Myocyte (in vitro differentiated cells): ENCODE measurements at regions not wholly inside any gene's neighbourhood (a gene's known extent, or its start where the extent isn't known, plus 50 kb on each side); places are given as distances from the start of the nearest gene placed in this dataset.

ENCODE experiments used
- DNase-seq: peaks from one replicate; pipeline ENCODE4 v3.0.0-alpha.2; 2012; ENCODE audit warnings: low read depth

DNA sequence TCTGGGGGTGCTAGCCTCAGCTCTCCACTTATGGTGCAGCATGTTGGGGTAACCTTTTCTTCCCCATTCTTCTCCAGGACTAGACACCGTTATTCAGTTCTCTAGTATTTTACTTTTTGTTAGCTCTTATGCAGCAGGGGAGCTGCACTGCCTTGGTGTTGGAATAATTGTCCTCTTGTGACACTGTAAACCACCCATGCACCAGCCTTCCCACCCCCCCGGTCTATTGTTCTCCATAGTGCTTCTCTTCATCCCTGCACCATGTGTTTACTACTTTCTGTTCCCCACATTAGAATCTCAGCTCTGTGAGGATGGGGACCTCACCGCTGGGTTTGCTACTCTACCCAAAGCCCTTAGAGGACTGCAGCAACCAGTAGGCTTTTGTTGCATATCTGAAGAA lies 230.7 kb downstream of the RPS24 start:
- no peak for DNase-seq

DNA sequence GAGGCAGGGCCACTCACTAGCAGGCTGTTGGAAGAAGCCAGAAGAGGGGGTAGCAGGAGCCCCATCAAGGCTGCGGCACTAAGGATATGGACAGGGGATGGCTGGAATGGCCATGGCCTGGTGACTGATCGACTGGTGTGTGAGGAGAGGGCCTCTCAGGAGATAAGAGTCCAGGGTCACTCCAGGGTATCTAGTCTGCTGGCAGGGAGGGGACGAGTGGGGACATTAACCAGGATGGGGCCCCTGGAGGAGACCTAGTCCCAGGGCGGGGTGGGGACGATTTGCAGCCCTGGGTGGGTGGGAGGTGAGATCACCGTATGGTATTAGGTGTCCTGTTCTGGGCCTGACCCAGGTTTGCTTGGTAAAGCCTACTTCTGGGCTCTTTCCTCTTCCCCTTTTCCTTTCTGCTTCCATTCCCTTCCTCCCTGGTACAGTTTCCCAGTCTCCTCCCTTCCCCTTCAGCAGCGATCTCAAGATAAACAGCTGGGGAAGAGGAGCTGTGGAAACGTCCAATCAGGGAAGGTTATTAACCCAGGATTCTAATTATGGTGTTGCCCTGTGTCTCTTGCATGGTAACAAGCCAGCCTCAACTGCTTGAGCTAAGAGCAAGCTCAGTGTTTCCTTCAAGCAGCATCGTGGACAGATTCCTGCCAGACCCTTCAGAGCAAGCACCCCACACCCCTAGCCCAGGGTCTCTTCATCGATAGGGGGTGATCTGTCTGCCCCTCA lies 233.2 kb downstream of the RPS24 start:
- DNase-seq, result peak; percentile 86

DNA sequence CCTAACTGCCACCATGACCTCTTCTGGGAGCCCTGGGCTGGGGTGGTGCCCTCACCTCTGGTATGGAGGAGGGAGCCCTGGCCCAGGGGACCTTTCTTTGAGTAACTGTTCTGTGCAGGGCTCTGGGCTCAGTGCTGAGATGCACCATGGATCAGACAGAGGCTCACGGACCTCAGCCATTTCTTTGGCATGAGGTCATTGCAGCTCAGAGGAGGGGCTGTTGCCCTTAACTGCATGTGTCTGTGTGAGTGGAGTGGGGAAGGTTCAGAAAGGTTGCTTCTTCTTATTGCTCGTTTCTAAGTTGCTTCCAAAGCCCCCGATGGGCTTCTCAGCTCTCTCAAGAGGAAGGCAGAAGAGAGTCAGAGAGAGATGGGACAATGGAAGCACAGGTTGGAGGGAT lies 233.9 kb downstream of the RPS24 start:
- peak; percentile 57 for DNase-seq

DNA sequence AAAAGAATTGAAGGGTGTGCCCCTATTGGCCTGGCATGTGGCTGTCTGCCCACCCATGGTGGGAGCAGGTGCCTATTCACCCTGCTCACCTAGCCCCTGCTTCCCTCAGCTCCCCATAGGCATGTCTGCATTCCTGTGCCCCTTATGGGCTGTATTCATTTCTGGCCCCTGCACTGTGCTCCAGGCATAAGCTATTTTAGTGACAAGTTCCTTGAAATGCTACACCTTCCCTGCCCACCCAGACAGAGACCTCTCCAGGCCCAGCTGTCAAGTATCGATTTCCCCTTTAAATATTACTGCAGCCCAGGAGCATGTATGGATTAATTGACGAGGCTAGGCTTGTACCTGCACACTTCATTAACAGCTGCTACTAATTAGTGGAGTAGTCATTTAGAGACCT lies 235.4 kb downstream of the RPS24 start:
- DNase-seq, result no peak

DNA sequence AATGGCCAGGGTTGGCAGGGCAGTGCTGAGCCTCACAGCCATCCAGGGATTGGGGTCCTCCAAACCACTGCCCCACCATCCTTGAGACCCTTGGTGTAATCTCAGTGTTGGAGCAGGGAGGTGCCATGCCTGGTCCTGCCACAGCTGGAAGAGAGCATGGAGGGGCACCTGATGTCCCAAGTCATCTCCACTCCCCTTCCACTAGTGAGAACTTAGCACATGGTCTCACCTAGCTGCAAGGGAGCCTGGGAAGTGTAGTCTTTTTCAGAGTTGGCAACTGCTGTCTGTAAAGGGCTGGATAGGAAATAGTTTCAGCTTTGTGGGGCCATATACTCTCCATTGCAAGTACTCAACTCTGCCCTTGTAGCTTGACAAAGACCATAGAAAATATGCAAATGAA lies 238.7 kb downstream of the RPS24 start:
- DNase-seq, result no peak

DNA sequence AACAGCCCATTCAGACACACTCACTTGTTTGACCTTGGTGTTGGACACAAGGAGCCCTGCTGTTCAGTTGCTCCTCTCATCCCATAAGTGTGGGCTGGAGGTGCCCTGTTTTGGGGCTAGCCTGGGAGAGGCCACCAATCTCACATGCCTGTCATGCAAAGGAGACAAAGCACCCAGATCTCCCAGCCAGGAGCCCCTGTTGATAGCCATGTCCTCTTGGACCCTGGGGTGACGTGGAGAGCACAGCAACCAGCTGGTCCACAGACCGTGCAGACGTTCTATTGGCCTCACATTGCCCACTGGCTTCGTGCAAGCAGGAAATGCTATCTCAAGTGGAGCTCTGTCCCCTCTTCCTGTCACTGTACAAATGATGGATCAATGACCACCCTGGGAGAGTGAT lies 240.8 kb downstream of the RPS24 start:
- DNase-seq, result no peak

DNA sequence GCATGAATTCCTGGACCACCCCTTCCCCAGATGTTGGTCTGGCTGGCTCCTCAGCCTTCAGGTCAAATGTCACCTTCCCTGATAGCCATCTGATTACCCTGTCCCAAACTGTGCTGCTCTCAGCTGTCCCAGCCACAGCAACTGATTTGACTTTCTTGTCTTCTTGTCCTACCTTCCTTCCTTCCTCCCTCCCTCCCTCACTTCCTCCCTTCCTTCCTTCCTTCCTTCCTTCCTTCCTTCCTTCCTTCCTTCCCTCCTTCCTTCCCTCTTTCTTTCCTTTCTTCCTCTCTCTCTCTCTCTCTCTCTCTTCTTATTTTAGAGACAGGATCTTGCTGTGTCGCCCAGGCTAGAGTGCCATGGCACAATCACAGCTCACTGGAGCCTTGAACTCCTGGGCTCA lies 242.5 kb downstream of the RPS24 start:
- DNase-seq, result no peak

DNA sequence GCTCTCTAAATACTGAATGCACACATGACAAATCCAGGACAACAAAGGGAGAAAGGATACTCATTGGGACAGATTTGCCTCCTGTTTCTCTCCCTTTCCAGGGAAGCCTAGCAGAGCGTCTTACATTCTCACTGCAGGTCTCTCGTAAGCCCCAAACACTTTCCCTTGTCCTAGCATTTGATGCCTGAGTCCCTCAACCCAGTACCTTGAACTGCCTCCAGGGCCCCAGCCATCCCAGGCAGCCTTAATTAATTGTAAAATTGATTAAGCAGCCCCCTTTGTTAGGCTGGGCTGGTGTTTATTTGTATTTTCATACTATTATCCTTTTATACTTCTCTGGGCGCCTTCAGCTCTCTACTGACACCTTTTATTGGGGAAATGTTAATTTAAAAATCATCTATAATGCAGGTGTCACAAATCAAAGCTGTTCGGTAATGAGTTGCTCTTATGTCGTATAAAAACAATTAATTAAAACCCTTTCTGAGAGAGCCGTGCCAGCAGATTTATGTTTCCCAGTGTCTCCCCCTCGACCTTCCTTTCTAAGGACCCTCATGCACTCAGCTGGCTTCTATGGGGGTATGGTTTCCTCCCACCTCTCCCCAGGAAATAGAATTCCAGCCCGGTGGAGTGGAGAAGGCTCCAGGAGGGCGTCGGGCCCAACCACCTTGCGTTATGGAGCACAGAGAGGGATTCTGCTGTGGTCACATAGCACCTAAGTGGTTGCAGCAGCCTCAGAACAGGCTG lies 243.8 kb downstream of the RPS24 start:
- DNase-seq, result no peak

DNA sequence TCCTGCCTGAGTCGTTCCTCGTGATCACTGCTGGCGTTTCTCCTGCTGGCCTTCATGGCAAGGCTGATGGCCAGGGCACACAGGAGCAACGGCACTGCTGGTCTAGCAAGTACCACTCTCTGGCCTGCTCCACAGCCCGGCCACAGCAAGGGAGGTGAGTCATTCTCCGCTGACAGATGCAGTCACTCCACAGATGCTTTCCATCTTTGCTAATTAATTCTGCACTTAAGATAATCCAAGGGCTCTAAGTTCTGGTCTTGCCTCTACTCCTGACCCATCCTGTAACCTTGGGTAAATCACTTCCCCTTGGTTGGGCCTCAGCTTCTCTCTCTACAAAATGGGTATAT lies 244.4 kb downstream of the RPS24 start:
- DNase-seq, result peak; percentile 80

DNA sequence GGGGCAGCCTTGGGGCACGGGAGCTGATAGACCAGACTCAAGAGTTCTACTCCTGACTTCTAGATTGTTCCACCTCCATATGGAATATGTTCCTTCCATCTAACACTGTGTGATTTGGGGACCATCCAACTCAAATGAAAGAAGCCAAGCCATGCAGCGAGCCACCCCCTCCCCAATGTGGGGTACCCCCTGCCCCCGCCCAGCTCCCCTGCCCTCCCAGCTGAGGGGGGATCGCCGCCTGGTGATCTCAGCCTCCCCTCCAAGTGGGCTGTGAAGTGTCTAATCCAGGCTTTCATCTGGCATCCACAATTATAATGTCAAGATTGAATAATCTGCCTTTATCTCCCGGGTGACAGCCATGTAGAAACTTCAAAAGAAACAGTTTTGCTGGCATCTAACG lies 246.1 kb downstream of the RPS24 start:
- DNase-seq, result no peak

DNA sequence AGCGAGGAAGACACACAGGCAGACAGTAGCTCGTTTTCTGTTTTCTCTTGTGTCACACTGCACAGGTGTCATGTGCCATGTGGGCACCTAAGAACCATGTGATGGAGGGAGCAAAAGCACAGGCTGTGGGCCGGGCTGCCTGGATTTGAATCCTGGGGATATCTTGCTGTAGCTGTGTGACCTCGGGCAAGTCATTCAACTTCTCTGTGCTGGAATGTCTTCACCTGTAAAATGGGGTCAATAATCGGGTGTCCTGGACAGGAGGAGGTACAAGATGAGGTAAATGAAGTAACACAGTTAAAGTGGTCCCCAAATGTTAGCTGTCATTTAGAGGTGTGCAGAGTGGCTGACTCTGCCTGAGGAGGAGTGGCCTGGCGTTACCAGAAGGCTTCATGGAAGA lies 246.9 kb downstream of the RPS24 start:
- no peak for DNase-seq

DNA sequence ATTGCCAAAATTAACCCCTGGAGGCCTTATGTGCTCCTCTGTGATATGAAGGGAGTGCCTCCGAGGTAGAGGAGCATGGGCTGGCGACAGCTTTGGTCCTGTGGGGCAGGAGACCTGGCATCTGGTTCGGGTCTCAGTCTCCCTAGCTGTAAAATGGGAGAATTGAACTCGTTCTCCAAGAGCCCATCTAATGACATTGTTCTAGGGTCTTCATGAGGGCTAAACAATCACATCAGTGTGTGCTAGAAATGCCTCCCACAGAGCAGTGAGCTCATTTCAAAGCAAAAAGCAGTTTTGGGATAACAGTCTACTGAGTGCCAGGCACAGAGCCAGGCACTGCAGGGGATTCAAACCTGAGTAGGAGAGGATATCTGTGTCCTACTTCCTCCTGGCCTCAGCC lies 248.0 kb downstream of the RPS24 start:
- no peak for DNase-seq

DNA sequence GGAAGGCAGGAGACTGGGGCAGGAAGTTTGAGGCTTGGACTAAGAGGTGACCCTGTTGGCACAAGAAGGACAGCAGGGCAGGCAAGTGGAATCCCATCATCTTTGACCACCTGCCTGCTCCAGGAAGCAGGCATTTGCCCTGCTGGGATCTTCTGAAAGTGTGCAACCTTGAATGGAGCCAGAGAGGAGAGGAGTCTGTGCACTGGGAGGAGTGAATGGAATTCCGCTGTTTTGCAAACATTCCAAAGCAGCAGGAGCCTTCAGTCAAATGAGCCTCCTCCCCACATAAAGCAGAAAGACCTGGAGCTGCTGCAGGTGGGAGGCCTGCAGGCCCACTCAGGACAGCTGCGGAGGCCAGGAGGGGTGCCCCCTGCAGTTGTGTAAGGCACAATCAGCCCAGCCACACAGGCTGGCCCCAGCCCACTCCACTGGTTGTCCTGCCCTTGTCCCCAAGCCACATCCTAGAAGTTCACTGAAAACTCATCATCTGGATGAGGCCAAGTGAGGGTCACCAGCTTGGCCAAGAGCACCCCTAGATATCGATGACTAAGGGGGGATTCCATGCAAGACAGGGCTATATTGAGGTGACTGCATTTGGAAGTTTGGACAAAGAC lies 249.5 kb downstream of the RPS24 start:
- no peak for DNase-seq

DNA sequence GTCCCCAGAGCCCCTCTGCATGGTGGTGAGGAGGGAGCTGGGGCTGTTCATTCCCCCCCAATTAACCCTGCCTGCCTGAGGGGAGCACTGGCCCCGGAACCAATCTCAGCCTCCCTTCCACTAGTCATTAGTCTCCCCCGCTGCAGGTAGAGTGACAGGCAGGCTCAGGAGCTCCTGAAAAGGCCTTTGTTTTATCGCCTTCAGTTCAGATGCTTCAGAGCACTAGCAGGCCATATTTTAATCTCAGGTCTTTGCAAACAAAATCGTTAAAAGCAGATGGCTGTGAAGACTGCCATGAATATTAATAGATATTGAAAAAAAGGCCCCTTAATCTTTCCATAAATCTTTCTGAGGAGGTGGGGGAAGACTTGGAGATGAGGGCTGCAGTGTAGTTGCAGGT lies 250.7 kb downstream of the RPS24 start:
- DNase-seq, result no peak

DNA sequence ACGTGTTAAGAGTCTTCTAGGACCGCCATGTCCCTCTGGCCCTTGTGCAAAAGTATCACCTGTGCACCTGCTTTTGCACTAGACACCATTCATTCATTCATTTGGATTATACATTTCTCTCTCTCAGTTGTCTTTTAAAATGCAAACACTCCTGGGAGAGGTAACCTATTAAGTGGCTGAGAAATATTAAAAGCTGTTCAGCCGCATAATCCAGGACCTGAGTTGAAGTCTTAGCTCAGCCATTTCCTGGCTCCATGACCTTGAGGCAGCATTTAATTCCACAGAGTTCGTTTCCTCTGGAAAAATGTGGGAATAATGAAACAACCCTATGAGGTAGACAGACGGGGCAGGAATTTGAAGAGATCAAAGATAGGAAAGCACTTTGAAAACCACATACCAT lies 251.6 kb downstream of the RPS24 start:
- no peak for DNase-seq

DNA sequence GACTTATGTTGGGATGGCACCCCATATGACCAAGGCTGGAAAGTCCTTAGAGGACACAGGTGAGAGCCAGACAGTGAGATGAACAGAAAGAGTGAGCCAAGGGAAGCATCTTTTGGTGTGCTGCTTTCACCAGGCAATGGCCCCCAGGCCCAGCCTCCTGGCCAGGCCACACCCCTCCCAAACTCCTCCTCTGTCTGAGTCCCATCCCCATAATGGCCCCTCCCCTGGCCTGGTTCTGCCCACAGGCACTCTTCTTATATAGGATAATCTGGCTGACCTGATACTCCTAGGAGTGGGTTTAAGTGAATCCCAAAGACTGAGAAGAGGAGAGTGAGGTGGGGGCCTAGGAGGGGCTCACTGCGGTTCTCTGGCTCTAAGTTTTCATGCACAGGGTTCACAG lies 252.5 kb downstream of the RPS24 start:
- DNase-seq, result no peak

DNA sequence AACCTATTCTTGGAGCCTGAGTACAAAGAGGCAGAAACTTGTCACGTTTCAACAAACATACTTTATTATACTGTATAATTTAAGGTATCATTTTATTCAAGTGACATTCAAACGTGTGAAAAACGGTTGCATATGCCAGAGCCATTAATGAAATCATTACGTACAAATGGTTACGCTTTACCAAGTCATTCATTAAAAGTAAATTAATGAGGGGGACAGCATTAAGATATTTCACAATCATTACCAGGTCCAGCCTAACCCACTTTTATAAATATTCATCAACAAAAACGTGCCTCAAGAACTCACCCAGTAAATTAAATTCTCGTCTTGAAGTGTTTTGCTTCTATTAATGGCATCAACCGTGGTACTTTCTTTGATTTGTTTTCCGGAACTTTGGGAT lies 253.0 kb downstream of the RPS24 start:
- no peak for DNase-seq

DNA sequence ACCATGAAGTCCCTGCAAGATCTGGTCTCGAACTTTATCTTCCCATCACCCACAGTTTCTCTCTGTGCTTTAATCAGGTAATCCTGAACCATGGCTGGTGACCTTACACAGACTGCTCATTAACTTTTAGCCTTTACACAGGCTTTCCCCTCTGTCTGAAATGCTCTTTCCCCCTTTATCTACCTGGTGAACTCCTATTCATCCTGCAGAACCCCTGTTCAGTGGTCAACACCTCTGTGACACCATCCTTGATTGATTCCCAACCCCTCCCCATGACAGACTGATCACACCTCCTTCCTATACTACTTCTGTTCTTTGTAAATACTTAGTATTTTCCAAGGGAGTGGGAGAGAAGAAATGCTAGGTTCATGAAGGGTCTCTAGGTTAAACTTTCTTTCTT lies 254.0 kb downstream of the RPS24 start:
- DNase-seq, result no peak

DNA sequence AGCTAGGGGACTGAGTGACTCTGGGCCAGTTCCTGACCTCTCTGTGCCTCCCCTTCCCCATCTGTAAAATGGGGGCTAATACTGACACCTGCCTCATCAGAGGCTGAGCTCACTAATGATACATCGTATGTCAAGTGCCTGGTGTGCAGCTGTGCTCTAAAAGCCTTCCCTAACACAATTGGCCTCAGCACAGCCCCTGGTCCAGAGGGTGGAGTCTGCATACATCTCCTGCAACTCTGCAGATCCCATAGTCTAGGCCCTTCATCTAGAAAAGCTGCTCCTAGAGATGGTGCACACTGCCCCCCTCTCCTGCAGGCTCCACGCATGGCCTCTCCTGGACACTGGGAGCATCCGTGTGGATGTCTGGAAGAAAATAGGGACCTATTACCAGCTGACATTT lies 255.0 kb downstream of the RPS24 start:
- DNase-seq, result no peak

DNA sequence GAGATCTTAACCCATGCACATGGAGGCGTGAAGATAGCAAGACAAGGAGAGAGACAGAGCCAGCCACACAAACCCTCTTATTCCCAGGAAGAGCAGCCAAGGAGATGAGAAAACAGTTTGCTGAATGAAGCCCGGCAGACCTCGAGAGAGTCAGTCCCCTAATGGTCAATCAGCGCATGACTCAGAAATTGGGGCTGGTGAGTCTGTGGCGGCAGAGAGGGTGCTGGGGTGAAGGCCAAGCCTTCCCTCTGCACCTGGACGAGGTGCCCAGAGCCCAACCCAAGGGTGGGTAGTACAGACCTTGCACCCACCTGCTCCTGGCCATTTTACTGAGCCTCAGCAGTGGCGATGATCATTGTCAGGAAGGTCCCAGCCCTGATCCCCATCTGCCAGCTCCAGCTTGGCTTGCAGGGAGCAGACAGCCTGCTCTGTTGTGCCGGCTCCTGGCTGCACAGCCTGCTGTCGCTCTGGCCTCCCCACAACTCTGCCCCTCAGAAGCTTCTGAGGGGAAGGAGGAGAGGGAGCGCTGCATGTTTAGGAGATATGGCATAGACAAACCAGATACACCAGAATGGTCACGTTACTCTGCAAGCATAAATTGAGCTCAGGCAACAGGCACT lies 256.6 kb downstream of the RPS24 start:
- DNase-seq, result no peak

DNA sequence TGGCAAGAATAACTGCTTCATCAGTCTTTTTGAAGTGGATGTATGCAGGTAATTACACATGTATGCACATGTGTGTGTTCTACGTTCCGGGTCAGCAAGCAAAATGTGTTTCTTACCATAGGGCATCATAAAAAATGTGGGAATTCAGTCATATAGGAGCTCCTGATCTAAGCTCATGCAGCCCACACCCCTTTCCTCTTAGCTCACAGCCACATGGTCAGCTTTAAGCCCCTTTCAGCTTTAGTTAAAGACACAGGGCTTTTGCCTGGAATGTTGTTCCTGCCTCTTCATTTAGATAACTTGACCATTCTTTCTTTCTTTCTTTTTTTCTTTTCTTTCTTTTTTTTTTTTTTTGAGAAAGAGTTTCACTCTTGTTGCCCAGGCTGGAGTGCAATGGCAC lies 258.1 kb downstream of the RPS24 start:
- DNase-seq, result no peak

DNA sequence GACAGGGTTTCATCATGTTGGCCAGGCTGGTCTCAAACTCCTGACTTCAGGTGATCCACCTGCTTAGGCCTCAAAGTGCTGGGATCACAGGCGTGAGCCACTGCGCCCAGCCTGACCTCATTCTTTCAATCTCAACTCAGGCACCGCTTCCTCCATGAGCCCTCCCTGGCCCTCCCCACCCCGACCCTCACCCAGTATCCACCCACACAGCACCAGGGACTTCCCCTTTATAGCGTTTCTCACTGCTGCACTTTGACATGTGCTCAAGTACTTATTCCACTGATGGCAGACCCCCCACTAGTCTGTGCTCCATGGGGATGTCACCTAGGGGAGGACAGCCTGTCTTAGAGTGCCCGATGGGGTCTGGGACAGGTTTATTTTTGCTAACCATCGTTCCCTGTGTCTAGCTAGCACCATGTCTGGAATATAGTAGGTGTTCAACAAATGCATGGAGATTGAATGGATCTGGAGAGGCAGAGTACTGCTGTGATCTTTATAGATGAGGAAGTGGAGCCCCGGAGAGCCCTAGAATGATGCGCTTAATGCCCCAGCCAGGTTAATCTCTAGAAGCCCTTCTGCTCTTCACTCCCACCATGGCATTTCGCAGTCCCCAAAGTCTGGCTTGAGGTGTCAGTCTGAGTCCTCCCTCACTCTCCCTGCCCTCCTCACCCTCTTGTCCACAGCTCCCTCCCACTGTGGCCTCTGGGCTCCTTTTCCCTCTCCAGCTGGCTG lies 258.8 kb downstream of the RPS24 start:
- DNase-seq, result no peak
